GM18861 (cell line): ENCODE measurements at regions not wholly inside any gene's neighbourhood (a gene's known extent, or its start where the extent isn't known, plus 50 kb on each side); places are given as distances from the start of the nearest gene placed in this dataset.
"Not testable (repeated sequence)": the region's sequence is repeated elsewhere in the genome, so short reads cannot be mapped to it uniquely, and the experiment has no call there.

ENCODE experiments used
- ATAC-seq: cut with Tn5 transposase; IDR thresholded peaks from one replicate; pipeline ENCODE4 v1.9.1; 2021; ENCODE audit not compliant: unreplicated experiment

DNA sequence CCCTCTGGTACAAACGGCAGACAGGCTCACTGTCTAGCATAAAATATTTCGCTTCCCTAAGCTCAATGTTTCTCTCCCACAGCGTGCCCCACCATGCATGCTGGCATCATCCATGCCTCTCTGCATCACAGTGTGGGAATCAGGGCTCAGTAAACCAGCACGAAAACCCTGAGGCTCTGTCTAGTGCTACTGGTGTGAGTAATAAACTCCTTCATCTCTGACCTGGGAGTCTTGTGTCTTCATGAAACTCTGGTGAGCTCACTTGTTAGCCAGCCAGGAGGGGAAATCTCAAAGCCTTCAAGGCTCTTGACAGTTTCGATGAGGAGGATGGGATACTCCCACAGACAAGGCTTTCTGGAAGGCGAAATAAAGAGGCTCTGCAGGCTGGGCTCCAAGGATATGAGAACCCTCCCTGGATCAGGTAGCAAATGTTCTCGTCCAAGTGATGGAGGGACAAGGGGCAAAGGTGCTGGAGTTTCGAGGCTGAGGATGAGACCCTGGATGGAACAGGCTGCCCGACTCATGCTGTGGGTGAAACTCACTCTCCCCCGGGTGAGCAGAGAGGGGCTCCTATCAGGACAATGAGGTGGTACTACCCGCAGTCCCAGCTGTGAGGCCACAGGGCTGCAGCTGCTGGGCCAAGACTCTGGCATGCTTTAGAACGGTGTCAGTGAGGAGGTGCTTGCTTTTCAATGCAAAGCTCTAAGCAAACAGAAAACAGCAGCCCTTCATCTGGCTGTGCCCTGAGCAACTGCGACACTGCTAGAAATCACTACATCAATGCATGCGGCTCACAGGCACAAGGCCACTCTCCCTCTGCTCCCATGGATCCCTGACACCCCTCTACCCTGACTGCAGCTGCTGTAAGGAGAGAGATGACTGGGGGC lies 69.3 kb downstream of the SHANK2 start:
- ATAC-seq: no peak

DNA sequence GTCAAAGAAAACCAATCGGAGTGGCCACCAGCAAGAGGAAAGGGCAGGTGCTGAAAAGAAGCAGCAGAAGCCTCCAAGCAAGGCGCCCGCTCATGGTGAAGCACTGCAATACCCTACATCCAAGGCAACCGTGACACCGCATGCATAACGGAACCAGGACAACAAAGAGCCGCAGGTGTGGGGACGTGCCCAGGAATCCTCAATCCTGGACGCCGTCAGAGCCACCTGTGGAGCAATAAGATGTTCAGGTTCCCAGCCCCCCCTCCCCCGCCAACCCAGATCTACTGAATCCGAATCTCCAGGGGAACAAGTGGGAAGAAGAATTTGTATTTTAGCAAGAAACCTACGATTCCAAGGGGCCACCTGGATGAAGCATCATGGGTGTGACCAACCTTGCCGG lies 70.8 kb downstream of the SHANK2 start:
- ATAC-seq: no peak

DNA sequence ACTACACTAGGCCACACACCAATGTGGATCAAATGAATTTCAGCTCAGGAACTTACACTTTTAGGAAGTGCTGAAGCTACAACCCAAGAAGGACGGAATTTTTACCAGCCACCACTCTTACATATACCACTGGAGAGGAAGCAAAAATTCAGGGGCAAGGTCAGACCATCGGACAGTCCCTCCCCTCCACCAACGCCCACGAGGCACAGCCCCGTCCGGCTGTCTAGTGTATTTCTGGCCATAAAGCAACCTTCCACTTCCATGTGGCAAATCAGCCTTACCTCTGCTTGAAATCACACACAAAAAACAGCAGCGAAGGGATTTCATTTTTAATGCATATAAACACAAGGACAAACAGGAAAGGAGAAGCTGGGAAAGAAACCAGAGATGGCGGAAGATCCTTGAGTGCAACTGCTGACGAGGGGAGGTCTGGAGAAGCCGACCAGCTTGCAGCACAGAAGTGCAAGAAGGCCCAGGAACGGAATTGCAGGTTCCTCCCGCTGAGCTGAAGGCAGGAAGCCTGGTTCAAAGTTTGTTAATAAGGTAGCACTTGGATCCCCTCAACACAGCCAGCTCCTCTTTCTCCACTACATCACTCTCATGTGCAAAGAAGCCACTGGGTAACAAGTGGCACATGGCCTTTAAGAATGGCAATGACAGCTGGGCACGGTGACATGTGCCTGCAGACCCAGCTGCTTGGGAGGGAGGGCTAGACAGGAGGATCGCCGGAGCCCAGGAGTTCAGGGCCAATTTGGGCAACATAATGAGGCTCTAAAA lies 71.5 kb downstream of the SHANK2 start:
- ATAC-seq: no peak

DNA sequence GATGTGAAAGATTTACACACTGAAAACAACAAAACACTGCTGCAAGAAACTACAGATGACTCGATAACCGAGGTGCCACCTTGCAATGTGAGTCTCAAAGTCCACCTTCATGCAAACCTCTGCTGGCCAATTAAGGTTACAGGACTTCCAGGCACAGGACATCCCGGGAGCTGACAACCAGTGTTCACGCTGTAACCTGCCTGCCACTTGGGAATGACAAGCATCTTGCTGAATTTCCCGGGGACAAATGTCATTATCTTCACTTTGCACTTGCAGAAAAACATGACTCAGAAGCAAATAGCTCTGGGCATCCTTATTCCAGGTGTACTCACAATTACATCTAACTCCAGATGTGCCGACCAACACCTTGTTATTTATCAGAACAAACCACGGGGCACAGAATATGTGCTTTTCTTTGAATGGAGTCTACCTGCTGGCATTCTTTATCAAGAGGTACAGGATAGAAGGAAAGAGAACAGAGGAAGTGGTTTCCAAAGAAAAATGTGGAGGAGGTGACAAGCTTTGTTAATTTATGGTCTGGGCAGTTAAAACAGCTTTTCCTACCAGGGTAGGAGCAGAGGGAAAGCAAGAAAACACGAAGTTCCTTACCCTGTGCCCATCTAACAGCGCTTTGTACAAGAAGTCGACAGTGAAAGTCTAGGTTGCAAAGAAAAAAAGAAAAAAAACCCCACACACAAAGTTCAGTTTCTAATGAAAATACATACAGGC lies 72.3 kb downstream of the SHANK2 start:
- ATAC-seq: no peak

DNA sequence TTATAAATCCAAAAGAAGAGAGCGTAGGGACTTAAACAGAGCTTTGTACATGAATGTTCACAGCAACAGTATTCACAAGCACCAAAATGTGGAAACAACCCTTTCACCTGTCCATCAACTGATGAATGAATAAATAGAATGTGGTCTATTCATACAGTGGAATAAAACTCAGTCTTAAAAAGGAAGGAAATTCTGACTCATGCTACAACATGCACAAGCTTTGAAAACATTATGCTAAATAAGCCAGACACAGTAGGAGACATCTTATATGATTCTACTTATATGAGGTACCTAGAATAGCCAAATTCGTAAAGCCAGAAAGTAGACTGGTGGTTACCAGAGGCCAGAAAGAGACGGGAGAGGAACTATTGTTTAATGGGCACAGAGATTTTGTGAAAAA lies 74.3 kb downstream of the SHANK2 start:
- ATAC-seq: no peak

DNA sequence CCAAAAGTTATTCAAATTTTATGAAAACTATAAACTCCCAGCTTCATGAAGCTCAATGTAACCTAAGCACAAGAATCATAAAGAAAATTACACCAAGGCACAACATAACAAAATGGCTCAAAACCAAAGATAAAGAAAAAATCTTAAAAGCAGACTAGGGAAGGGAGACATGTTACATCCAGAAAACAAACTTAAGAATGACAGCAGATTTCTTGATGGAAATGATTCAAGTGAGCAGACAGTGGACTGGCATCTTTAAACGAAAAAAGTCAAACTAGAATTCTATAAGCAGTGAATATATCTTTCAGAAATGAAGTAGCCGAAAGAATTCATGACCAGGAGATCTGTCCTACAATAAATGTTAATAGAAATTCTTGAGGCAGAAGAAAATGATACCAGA lies 75.6 kb downstream of the SHANK2 start:
- ATAC-seq: no peak

DNA sequence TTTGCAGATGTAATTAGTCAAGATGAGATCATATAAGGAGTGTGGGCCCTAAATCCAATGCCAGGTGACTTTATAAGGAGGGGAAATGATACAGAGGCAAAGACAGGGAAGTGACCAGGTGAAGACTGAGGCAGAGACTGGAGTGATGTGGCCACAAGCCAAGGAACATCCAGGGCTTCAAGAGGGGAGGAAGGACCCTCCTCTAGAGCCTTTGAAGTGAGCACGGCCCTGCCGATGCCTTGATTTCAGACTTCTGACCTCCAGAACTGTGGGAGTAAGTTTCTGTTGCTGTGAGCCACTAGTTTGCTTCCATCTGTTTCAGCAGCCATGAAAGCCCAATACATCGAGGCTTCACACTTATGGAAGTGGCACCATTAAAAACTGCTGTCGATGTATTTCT lies 78.7 kb downstream of the SHANK2 start:
- ATAC-seq: no peak

DNA sequence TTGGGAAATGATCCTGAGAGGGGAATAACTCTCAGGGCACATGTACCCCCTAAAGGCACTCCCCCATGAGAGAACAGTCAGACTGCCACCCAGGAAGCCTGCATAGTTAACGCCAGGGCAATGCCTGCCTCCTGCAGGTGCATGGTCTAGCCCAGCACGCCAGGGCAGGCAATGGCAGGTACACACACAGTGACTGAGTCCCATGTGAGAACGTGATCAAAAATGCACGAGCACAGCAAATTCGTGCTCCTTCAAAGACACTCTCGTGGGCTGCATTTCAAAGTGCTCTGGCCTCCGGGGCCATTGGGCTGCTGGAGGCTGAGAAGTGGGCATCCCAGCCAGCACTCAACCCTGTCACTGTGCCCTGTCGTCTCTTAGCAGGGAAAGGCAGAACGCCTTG lies 79.7 kb downstream of the SHANK2 start:
- no peak for ATAC-seq

DNA sequence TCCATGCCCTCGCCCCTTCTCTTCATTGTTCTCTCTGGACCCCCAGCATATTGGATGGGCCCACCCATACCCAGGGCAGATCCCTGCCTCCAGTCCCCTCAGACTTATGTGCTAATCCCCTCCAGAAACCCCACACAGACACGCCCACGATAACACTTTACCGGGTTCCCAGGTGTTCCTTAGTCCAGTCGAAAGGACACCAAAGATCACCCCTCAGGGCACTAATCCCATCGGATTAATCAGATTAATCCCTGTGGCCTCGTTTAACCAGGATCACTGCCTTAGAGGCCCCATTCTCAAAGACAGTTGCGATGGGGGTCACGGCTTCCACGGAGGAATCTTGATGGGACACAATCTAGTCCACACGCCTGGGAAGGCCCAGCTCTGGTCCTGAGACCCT lies 80.8 kb downstream of the SHANK2 start:
- no peak for ATAC-seq

DNA sequence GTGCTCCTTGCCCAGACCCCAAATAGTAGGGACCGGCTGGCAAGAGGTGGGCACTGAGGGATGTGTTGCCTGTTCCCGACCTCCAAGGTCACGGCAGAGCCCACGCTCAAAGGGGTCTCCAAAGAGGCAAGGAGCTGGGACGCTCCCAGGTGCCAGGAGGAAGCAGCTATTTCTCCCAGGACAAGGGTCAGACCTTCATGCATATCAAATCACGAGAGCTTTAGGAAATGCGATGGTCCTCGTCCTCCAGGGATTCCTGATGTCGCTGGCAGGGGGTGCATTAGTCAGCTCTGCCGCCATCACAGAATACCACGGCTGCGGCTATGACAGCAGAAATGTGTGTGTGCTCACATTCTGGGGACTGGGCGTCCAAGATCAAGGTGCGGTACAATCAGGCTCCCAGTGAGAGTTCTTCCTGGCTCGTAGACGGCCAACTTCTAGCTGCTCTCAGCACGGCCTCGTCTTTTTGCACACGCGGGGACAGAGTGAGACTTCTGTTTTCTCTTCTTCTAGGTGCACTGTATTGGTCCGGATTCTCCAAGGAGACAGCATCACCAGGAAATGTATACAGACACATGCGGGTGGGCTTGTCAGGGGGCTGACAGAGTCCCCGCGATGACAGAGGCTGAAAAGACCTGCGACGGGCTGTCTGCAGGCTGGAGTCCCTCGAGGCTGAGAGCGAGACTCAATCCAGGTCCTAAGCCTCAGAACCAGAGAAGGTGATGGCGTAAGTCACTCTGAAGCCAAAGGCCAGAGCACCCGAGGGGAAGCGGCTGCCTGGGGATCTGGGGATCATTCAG lies 81.6 kb downstream of the SHANK2 start:
- no peak for ATAC-seq

DNA sequence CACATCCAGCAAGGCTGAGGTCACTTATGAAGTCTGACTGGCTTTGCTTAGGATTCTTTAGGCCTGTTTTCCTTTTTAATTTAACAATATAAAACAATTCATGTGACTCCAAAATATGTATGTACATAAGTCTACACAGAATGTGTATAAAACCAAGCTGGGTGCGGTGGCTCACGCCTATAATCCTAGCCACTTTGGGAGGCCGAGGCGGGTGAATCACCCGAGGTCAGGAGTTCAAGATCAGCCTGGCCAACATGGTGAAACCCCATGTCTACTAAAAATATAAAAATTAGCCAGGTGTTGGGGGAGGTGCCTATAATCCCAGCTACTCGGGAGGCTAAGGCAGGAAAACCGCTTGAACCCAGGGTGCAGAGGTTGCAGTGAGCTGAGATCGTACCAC lies 83.1 kb downstream of the SHANK2 start:
- ATAC-seq: no peak

DNA sequence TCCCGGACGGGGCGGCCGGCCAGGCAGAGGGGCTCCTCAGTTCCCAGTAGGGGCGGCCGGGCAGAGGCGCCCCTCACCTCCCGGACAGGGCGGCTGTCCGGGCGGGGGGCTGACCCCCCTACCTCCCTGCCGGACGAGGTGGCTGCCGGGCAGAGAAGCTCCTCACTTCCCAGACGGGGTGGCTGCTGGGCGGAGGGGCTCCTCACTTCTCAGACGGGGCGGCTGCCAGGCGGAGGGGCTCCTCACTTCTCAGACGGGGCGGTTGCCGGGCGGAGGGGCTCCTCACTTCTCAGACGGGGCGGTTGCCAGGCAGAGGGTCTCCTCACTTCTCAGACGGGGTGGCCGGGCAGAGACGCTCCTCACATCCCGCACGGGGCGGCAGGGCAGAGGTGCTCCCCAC lies 84.6 kb downstream of the SHANK2 start:
- not testable (repeated sequence) for ATAC-seq

DNA sequence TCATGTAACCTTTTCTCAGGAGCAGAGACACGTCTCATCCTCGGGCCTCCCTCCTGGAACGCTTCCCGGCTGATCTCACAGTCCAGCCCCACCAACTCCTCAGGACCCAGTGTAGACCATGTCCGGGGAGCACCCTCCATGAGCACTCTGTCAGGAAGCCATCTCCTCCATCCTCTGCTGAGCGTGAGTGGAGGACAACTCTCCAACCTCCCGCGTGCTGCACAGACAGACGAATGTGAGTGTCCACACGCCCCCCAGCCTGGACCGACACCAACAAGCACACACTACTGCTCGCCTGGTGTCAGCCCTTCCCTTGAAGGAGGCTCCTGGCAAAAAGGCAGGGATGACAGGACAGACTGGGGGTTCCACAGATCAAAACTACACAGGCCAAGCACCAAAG lies 86.6 kb downstream of the SHANK2 start:
- ATAC-seq: no peak

DNA sequence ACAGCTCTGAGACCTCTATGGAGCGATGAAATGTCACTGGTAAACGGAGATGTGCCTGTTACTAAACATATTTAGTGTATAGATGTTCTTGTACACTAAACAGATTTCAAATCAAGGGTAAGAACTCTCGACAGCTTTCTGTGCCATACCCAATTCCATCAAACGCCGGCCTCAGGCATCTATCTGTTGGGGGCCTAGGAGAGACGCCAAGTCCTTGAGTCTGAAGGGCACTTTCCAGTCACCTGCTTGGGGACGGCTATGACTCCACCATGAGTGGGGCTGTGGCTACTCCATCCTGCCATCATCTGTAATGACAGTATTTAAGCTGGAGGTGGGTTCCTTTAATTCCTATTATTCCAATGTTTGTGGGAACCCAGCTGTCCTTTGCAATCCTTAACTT lies 87.8 kb downstream of the SHANK2 start:
- no peak for ATAC-seq

DNA sequence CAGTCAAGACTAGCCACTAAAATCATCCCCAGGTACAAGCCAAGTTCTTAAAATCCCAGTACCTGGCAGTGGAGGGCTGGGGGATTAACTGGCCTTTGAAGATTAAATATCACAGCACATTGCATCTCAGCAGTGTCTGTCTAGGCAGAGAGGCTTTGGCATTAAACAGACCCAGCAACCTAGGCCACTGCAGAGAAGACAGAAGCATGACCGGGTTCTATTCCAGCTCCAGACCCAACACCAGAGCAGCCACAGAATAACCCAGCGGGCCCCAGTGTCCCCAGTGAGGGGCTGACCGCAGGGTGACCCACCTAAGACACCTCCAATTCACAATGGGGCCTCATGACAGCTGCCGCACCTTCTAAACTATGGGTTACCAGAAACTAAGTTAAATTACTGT lies 88.2 kb downstream of the SHANK2 start:
- no peak for ATAC-seq

DNA sequence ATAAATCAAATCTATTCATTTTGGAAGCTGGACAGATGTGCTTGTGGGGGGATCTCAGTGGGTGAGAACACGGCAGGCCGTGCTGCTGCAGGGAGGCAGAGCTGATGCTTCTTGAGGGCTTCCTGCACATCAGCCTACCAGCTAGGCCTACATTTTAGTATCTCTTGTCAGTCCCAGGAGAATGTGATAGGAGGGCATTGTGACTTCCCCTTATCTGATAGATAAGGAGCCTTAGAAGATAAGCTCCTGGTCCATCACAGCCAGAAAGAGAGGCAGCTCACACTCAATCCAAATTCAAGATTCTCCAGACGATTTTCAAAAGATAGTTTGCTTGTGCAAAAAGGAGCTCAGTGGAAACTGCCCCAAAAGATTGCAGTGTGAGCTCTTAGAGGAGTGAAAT lies 89.0 kb downstream of the SHANK2 start:
- no peak for ATAC-seq

DNA sequence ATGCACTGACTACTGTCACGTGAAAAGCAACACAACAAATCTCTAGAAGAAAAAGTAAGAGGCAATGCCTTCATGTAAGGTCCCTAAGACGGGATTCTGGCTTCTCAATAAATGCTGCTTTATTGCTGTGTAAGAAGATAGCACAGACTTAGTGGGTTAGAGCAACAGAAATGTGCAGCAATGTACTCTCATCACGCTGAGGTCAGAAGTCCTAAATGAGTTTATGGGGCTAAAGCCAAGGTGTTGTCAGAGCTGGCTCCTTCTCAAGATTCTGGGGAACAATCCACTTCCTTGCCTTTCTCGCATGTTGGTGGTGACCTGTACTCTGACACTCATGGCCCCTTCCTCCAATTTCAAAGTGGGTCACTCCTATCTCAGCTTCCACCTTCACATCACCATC lies 93.4 kb downstream of the SHANK2 start:
- ATAC-seq: no peak

DNA sequence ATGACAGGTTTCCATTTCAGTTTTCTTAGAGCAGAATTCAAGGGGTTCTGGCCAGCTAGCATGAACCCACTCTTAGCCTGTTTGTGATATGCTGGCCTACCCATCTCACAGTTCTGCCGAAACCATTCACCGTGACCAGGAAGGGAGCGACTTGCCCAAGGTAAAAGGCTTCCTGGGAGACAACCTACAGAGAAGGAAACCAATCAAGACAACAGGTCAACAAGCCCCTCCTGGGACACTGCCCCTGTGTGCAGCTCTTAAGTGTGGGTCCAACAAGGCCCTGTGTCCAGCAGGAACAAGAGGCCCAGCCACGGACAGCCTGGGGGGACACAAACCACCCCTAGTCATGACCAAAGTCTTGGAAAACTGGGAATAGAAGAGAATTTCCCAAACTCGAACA lies 94.7 kb downstream of the SHANK2 start:
- not testable (repeated sequence) for ATAC-seq

DNA sequence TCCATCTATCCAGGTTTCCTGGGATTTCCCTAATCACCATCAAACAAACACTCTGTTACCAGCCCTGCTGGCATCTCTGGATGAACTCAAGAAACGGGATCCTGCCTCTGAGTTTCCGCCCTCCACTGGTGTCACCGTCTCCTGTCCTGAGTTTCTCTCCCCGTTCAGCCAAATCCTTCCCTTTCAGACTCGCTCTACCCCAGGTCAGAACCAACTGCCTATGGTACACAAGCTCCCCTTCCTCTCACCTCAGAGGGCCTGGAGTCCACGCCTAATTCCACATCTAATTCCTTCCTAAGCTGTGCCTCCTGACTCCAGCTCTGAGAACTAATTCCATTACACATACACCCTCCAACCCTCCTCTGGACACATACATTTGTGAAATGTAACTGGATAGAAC lies 96.1 kb downstream of the SHANK2 start:
- ATAC-seq: no peak

DNA sequence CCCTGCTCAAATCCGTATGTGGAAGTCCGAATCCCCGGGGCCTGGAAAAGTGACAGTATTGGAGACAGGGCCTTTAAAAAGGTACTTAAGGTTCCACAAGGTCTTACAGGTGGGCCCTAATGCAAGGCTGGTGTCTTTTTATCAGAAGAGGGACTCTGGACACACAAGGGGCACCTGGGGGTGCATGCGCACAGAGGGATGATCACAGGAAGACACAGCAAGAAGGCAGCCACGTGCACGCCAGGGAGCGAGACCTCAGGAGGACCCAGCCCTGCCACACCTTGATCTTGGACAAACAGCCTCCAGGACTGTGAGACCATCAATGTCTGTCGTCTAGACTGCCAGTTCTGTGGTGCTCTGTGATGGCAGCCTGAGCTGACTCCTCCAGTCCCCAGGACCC lies 96.5 kb downstream of the SHANK2 start:
- no peak for ATAC-seq

DNA sequence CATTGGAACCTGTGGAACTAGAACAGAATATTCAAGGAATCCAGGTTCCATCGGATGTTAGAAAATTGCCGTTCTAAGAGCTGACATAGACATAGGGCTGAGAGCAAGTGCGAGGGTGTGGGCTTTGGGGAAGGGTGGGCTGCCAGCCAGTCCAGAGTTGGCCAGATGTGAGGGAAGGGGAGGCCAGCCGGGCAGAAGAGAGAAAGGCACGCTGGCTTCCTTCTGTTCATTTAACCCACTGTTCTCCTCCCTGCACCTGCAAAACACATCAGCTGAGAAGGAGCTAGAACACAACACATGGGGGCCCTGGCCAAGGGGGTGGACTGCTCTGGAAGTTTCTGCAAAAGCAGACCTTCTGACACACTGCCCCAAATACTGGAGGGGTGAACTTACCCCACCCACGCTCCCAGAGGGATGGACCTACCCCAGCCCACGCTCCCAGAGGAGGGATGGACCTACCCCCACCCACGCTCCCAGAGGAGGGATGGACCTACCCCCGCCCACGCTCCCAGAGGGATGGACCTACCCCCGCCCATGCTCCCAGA lies 98.0 kb downstream of the SHANK2 start:
- no peak for ATAC-seq
